ENCODE measurements at regions not wholly inside any gene's neighbourhood (a gene's known extent, or its start where the extent isn't known, plus 50 kb on each side); places are given as distances from the start of the nearest gene placed in this dataset.
A peak's percentile ranks its signal among the peaks of the same experiment; 100 is the strongest.

- H3K4me3 ChIP-seq (ENCODE audit: low read length), result no peak overlapping the region
- peaks cover 11% of the 10 kb centered on the region for H3K4me1 ChIP-seq (ENCODE audit: control insufficient read depth, insufficient read depth, low read length)
- H3K27ac ChIP-seq (ENCODE audit: low read depth, low read length), result no peak overlapping the region
- no peaks in the 10 kb centered on the region for H3K27me3 ChIP-seq (ENCODE audit: control insufficient read depth, insufficient read depth, low read length)
- no peak overlapping the region for H3K9ac ChIP-seq (ENCODE audit: low read length)
- no peaks in the 10 kb centered on the region for H3K36me3 ChIP-seq (ENCODE audit: control insufficient read depth, insufficient read depth, low read length)
Observed at GRCh38 chr9:129323999-129324553, 146.0 kb upstream of the IER5L start.

DNA sequence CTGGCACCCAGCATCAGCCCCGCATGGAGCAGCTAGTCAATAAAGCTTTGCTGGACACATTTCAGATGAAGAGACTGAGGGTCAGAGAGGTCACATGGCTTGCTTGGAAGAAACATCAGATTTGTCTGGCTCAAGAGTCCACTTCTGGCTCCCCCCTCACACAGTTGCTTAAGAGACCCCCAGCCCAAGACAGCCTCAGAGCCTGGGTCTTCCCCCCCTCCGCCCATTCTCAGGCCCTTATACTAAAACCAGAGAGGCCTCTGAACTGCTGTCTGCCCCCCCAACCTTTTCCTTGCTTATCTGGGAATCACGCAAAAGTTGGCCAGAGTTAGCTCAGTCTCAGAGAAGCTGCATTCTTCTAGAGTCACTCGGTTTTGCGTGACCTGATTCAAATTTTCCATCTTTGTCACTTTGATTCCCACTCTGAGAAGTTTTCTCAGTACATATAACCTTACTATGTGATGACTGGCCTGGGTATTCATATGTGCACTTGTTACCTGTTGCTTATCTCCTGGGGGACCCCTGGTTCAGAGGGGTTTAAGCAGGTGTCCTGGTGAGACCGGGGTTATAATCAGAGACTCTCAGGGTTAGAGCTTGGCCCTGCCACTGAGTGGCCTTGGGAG is 145.4 kb upstream of the IER5L start:
- Histone ChIP-seq H3K36me3 (ENCODE audit: control insufficient read depth, insufficient read depth, low read length) (no peaks in the 10 kb centered on the region), H3K4me1 (ENCODE audit: control insufficient read depth, insufficient read depth, low read length) (peaks cover 11% of the 10 kb centered on the region), H3K9ac (ENCODE audit: low read length) (no peak overlapping the region), H3K27ac (ENCODE audit: low read depth, low read length) (no peak overlapping the region), H3K4me3 (ENCODE audit: low read length) (no peak overlapping the region), H3K27me3 (ENCODE audit: control insufficient read depth, insufficient read depth, low read length) (no peaks in the 10 kb centered on the region)

DNA sequence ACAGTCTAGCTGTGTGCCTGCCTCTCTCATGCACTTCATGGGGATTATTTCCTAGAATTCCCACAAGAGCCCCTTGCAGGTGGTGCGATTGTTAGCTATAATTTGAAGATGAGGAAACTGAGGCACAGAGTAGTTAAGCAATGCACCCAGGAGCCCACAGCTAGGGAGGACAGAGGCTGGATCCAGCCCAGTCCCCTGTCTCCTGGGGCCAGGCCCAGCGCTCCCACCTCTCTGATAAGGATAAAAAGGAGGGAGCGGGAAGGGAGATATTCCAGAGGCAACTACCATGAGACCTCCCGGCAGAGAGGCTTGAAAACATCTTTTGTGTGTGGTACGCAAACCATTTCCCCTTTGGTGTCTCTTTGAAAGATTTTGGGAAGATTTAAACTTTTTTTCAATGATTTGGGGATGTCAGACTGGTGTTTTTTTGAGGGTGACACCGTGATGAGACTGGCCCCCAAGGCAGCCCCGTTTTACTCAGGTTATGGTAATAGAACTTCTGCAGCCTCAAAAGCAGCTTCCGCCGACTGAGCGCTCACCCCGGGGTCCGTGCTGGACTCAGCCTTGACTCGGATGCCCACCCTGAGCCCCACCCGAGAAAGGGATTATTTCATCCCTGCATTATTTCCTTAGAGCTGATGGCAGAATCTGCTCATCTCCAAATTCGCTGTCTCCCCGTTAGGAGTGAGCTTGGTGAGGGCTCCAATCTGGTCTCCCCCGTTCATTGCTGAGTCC is 144.7 kb upstream of the IER5L start:
- Histone ChIP-seq H3K9ac (ENCODE audit: low read length) (no peak overlapping the region), H3K36me3 (ENCODE audit: control insufficient read depth, insufficient read depth, low read length) (no peaks in the 10 kb centered on the region), H3K4me3 (ENCODE audit: low read length) (no peak overlapping the region), H3K27me3 (ENCODE audit: control insufficient read depth, insufficient read depth, low read length) (no peaks in the 10 kb centered on the region), H3K4me1 (ENCODE audit: control insufficient read depth, insufficient read depth, low read length) (peaks cover 11% of the 10 kb centered on the region), H3K27ac (ENCODE audit: low read depth, low read length) (no peak overlapping the region)

DNA sequence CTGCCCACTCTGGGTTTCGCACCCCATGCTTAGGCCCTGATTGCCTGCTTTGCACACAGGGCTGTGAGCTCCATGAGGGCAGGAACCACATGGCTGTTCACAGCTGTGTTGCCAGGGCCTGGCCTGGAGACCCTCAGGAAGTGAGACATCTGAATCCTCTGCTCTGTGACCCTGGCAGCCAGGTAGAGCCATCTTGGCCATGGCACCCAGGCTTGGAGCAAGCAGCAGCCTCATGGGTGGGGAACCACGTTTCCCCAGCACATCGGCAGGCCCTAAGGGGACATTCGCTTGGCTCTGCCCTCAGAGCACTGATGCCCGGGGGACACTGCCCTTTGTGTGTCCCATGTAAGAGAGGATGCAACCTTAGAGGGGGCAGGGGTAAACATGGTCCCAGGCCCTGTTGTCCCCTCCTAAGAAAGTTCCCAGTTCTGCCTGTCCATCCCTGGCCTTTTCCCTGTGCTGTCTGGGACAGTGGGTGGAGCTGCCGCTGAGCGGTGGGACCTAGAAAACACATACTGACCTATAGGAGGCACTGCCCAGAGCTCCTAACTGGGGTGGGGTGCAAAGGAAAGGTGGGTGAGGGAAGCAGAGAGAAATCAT is 144.1 kb upstream of the IER5L start:
- Histone ChIP-seq H3K27ac (ENCODE audit: low read depth, low read length) (no peak overlapping the region), H3K27me3 (ENCODE audit: control insufficient read depth, insufficient read depth, low read length) (no peaks in the 10 kb centered on the region), H3K9ac (ENCODE audit: low read length) (no peak overlapping the region), H3K4me1 (ENCODE audit: control insufficient read depth, insufficient read depth, low read length) (peaks cover 11% of the 10 kb centered on the region), H3K36me3 (ENCODE audit: control insufficient read depth, insufficient read depth, low read length) (no peaks in the 10 kb centered on the region), H3K4me3 (ENCODE audit: low read length) (no peak overlapping the region)

DNA sequence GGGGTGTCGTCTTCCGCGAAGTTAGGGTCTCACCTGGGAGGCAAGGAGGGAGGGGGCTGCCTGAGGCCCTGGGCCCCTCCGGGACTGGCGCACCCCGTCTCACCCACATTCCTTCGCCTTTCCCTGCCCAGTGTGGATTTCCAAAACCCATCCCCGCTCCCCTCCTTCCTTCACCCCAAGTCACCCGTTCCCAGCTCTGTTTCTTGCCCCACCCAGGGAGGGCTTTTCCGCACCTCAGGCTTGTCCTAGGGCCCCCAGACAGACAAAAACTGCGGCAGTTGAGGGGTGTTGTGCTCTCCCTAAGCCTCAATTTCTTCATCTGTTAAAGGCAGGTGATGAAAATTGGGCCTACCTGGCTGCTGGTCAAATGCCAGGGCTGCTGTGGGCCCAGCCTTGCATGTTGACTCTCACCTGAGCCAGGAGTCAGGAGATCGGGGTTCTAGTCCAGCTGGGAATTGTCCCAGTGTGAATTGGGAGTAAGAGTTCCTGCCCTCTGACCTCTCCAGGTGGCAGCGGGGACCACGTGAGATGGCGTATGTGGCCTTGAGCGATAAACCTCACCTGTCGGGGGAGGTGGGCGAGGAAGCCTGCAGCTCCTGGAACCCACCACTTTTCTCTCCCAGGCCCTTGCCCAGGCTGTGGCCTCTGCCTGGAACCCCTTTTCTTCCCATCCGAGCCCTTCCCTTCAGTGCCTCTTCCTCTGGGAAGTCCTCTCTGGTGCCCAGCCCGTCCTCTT is 143.4 kb upstream of the IER5L start:
- Histone ChIP-seq H3K4me3 (ENCODE audit: low read length) (peak overlapping the region; percentile 65), H3K4me1 (ENCODE audit: control insufficient read depth, insufficient read depth, low read length) (peaks cover 11% of the 10 kb centered on the region)

DNA sequence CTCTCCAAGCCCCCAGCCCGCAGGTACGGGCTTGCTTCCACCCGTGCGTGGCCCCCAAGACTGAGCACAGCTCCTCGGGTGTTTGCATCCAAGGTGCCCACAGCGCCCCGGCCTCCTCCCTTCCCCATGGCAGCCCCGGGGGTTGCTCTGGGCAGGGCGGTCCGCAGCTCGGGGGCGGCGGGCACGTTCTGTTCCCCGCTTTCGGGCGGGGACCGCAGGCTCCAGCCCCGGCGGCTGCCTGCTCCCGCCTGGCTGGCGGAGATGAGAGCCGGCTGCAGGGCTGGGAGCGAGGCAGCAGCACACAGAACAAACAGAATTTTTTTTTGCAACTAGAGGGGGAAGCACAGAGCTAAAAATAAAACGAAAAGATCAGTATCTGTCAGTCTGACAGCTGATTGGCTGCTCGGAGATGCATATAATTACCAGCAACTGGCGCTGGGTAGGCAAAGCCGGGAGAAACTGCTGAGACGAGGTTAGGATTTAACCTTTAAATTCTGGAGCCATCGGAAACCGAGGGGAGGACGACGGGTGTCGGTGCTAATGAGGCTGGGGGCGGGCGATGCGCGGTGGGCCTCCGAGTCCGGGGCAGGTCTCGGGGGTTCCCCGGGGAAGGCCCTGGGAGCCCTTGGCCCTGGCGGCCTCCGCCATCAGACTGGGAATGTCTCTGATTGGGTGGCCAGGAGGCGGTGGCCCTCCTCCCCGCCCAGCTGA is 142.7 kb upstream of the IER5L start:
- Histone ChIP-seq H3K36me3 (ENCODE audit: control insufficient read depth, insufficient read depth, low read length) (no peaks in the 10 kb centered on the region), H3K4me1 (ENCODE audit: control insufficient read depth, insufficient read depth, low read length) (peaks cover 11% of the 10 kb centered on the region), H3K4me3 (ENCODE audit: low read length) (peak overlapping the region; percentile 65), H3K27me3 (ENCODE audit: control insufficient read depth, insufficient read depth, low read length) (no peaks in the 10 kb centered on the region), H3K9ac (ENCODE audit: low read length) (peak overlapping the region; percentile 10), H3K27ac (ENCODE audit: low read depth, low read length) (peak overlapping the region; percentile 80)

More for the DNA sequence above, 143.4 kb upstream of the IER5L start:
- no peaks in the 10 kb centered on the region for H3K36me3 ChIP-seq (ENCODE audit: control insufficient read depth, insufficient read depth, low read length)
- H3K9ac ChIP-seq (ENCODE audit: low read length), result no peak overlapping the region
- peak overlapping the region; percentile 80 for H3K27ac ChIP-seq (ENCODE audit: low read depth, low read length)
- H3K27me3 ChIP-seq (ENCODE audit: control insufficient read depth, insufficient read depth, low read length), result no peaks in the 10 kb centered on the region

- H3K36me3 ChIP-seq (ENCODE audit: control insufficient read depth, insufficient read depth, low read length), result no peaks in the 10 kb centered on the region
- peaks cover 11% of the 10 kb centered on the region for H3K4me1 ChIP-seq (ENCODE audit: control insufficient read depth, insufficient read depth, low read length)
- peak overlapping the region; percentile 80 for H3K27ac ChIP-seq (ENCODE audit: low read depth, low read length)
- H3K4me3 ChIP-seq (ENCODE audit: low read length), result peak overlapping the region; percentile 65
- no peaks in the 10 kb centered on the region for H3K27me3 ChIP-seq (ENCODE audit: control insufficient read depth, insufficient read depth, low read length)
- H3K9ac ChIP-seq (ENCODE audit: low read length), result peak overlapping the region; percentile 10
Observed at GRCh38 chr9:129319938-129320481, 141.9 kb upstream of the IER5L start.

DNA sequence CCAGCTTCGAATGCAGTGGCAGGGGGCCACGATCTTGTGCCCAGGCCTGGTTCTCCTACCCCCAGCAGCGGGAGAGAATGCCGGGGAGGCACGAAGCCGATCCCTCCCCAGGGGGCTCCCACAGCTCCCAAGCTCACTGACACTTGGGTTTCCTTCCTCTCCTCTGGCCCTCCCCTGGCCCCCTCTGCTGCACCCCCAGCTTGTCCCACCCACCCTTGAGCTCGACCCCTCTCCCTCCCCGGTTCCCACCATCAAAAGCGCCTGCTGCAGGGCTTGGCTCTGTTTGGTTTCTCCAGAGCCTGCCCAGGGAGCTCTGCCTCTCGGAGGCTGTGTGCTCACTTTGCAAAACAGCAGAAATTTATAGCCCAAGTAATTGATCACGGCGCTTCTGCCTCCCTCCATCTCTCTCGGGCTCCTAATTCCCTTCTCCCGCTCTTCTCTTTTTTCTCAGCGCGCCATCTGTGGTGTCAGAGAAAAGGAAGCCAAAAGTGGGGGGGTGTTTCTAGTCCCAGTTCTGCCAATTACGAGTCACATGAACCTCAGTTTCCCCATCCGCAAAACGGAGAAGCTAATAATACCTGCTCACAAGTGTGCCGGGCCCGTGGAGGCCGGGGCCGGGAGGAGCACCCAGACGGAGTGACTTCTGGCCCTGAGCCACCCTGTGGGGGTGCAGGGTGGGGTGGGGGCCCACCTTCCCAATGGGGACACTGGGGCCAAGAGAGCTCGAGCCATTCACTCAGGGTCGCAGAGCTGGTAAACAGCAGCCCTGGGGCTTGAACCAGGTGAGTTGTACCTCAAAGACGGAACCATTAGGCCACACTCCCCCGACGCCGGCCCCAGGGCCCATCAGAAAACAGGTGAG is 141.2 kb upstream of the IER5L start:
- Histone ChIP-seq H3K9ac (ENCODE audit: low read length) (no peak overlapping the region), H3K27ac (ENCODE audit: low read depth, low read length) (peak overlapping the region; percentile 80)

DNA sequence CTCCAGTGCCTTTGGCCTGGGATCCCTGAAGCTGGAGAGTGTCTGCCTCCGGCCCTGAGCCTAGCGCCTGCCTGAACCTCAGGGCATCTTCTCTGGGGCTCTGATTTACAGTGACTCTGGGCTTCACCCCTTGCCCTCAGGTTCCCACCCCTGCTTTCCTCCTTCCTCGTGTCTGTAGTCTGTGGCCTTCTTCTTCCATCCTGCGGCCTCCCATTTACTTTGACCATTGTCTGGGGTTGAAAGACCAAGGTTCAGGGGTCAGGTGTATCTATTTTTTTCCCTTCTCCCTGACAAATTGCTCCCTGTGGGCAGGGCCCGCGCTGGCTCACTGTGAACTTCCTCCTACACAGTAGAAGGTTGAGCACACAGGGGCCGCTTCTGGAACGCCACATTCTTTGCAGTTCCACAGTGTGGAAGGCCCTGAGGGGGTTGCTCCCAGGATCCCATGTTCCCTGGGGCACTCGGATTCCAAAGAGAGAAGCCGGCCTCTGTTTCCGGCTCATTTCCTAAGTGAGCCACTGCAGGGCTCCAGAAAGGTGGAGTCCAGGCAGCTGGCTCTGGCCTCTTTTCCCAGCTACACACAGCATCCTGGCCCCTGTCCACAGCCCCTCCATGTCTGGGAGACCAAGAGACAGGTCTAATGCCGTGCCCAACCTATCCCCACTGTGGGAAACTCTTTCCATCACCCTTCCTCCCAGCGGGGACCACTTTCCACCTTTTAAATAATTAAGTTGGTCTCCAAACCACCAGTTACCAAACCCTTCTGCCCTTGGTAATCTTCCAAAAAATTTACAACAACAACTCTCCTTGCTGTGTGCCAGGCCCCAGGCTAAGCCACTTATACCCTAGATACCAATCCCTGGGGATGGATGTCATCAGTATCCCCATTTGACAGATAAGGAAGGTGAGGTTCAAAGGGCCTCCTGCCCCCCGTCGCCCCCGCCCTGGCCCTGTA is 140.3 kb upstream of the IER5L start:
- no peak overlapping the region for H3K9ac ChIP-seq (ENCODE audit: low read length)
- H3K4me3 ChIP-seq (ENCODE audit: low read length), result no peak overlapping the region
- H3K36me3 ChIP-seq (ENCODE audit: control insufficient read depth, insufficient read depth, low read length), result no peaks in the 10 kb centered on the region
- no peaks in the 10 kb centered on the region for H3K27me3 ChIP-seq (ENCODE audit: control insufficient read depth, insufficient read depth, low read length)
- no peak overlapping the region for H3K27ac ChIP-seq (ENCODE audit: low read depth, low read length)
- peaks cover 11% of the 10 kb centered on the region for H3K4me1 ChIP-seq (ENCODE audit: control insufficient read depth, insufficient read depth, low read length)

More for the DNA sequence above, 141.2 kb upstream of the IER5L start:
- H3K4me1 ChIP-seq (ENCODE audit: control insufficient read depth, insufficient read depth, low read length), result peaks cover 11% of the 10 kb centered on the region
- H3K27me3 ChIP-seq (ENCODE audit: control insufficient read depth, insufficient read depth, low read length), result no peaks in the 10 kb centered on the region
- no peak overlapping the region for H3K4me3 ChIP-seq (ENCODE audit: low read length)
- no peaks in the 10 kb centered on the region for H3K36me3 ChIP-seq (ENCODE audit: control insufficient read depth, insufficient read depth, low read length)

- no peaks in the 10 kb centered on the region for H3K36me3 ChIP-seq (ENCODE audit: control insufficient read depth, insufficient read depth, low read length)
- peaks cover 11% of the 10 kb centered on the region for H3K4me1 ChIP-seq (ENCODE audit: control insufficient read depth, insufficient read depth, low read length)
- H3K27me3 ChIP-seq (ENCODE audit: control insufficient read depth, insufficient read depth, low read length), result no peaks in the 10 kb centered on the region
- no peak overlapping the region for H3K27ac ChIP-seq (ENCODE audit: low read depth, low read length)
- no peak overlapping the region for H3K9ac ChIP-seq (ENCODE audit: low read length)
- no peak overlapping the region for H3K4me3 ChIP-seq (ENCODE audit: low read length)
Observed at GRCh38 chr9:129317179-129318011, 139.3 kb upstream of the IER5L start.

Data from rectal smooth muscle tissue (tissue), 1 donor.